Parathyroid adenoma (tissue), 2 donors: ENCODE measurements at regions not wholly inside any gene's neighbourhood (a gene's known extent, or its start where the extent isn't known, plus 50 kb on each side); places are given as distances from the start of the nearest gene placed in this dataset.

Source experiments
- H2AFZ ChIP-seq: fragments of 300-600 bp; sonication (generic); one replicate; pipeline ENCODE4 v1.7.0; 2017; ENCODE audit warnings: antibody characterized with exemption, mild to moderate bottlenecking
- H3K27ac ChIP-seq: fragments of 300-600 bp; sonication (generic); one replicate; pipeline ENCODE4 v1.7.0; 2017
- H3K27me3 ChIP-seq: fragments of 300-600 bp; sonication (generic); one replicate; pipeline ENCODE4 v1.7.0; 2017; ENCODE audit warnings: low read length; ENCODE audit not compliant: control insufficient read depth, insufficient read depth
- H3K36me3 ChIP-seq: fragments of 300-600 bp; sonication (generic); one replicate; pipeline ENCODE4 v1.7.0; 2017; ENCODE audit warnings: low read length; ENCODE audit not compliant: control insufficient read depth, insufficient read depth
- H3K4me1 ChIP-seq: fragments of 300-600 bp; sonication (generic); one replicate; pipeline ENCODE4 v1.7.0; 2017; ENCODE audit warnings: control low read depth
- H3K4me2 ChIP-seq: fragments of 300-600 bp; sonication (generic); one replicate; pipeline ENCODE4 v1.7.0; 2017; ENCODE audit warnings: low read length
- H3K4me3 ChIP-seq: fragments of 300-600 bp; sonication (generic); one replicate; pipeline ENCODE4 v1.7.0; 2017; ENCODE audit warnings: low read depth, low read length
- H3K79me2 ChIP-seq: fragments of 300-600 bp; sonication (generic); one replicate; pipeline ENCODE4 v1.7.0; 2017; ENCODE audit warnings: control low read depth
- H3K9ac ChIP-seq: fragments of 300-600 bp; sonication (generic); one replicate; pipeline ENCODE4 v1.7.0; 2017; ENCODE audit warnings: mild to moderate bottlenecking
- H3K9me3 ChIP-seq: fragments of 300-600 bp; sonication (generic); one replicate; pipeline ENCODE4 v1.7.0; 2017; ENCODE audit warnings: low read length; ENCODE audit not compliant: control insufficient read depth
- TF ChIP-seq, protein P1 (sequence below): fragments of 300-600 bp; sonication (generic); IDR thresholded peaks from one replicate; pipeline ENCODE4 v1.7.0; 2017; ENCODE audit warnings: antibody characterized with exemption, mild to moderate bottlenecking
- donor health status: primary hyperparathyroidism.

DNA sequence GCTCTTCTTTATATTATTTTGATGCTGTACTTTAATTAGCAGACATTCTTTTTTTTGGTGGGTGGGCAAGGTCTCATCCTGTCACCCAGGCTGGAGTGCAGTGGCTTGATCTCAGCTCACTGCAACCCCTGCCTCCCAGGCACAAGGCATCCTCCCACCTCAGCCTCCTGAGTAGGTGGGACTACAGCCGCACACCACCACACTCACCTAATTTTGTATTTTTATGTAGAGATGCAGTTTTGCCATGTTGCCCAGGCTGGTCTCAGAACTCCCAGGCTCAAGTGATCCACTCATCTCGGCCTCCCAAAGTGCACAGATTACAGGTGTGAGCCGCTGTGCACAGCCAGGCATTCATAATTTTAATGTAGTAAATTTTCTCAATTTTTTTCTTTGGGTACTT lies 608.1 kb downstream of the ZNF385D start:
- H3K27ac ChIP-seq = no peak overlapping the region
- no peak overlapping the region for H2AFZ ChIP-seq
- H3K9me3 ChIP-seq = no peaks in the 10 kb centered on the region
- TF ChIP-seq, protein P1, sequence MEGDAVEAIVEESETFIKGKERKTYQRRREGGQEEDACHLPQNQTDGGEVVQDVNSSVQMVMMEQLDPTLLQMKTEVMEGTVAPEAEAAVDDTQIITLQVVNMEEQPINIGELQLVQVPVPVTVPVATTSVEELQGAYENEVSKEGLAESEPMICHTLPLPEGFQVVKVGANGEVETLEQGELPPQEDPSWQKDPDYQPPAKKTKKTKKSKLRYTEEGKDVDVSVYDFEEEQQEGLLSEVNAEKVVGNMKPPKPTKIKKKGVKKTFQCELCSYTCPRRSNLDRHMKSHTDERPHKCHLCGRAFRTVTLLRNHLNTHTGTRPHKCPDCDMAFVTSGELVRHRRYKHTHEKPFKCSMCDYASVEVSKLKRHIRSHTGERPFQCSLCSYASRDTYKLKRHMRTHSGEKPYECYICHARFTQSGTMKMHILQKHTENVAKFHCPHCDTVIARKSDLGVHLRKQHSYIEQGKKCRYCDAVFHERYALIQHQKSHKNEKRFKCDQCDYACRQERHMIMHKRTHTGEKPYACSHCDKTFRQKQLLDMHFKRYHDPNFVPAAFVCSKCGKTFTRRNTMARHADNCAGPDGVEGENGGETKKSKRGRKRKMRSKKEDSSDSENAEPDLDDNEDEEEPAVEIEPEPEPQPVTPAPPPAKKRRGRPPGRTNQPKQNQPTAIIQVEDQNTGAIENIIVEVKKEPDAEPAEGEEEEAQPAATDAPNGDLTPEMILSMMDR = no peak
- no peaks in the 10 kb centered on the region for H3K79me2 ChIP-seq
- H3K4me1 ChIP-seq = no peaks in the 10 kb centered on the region
- no peaks in the 10 kb centered on the region for H3K36me3 ChIP-seq
- H3K4me2 ChIP-seq = no peak overlapping the region
- no peaks in the 10 kb centered on the region for H3K27me3 ChIP-seq
- no peak overlapping the region for H3K4me3 ChIP-seq
- H3K9ac ChIP-seq = no peak overlapping the region

DNA sequence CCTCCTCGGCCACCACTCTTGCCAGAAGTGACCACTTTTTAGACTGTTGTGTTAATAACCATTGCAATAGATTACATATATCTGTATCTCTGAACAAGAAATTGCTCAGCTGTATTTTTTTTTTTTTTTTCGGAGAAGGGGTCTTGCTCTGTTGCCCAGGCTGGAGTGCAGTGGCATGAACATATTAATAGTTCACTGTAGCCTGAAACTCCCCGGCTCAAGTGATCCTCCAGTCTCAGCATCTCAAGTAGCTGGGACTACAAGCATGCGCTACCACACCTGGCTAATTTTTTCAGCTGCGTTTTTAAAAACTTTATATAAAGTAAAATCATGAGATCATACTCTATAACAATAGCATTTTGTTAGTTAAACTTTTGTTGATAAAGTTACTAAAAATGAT lies 609.0 kb downstream of the ZNF385D start:
- Histone ChIP-seq H3K79me2 (no peaks in the 10 kb centered on the region), H3K4me1 (no peaks in the 10 kb centered on the region)
- TF ChIP-seq, protein P1 = no peak

GRCh38 chr3:21140785-21141184 lies 610.2 kb downstream of the ZNF385D start:
- TF ChIP-seq, protein P1 = no peak
- Histone ChIP-seq H3K9me3 (no peaks in the 10 kb centered on the region), H3K27ac (no peak overlapping the region)

More for the DNA sequence above, 609.0 kb downstream of the ZNF385D start:
- H3K36me3 ChIP-seq = no peaks in the 10 kb centered on the region
- H2AFZ ChIP-seq = no peak overlapping the region
- no peak overlapping the region for H3K9ac ChIP-seq
- H3K4me2 ChIP-seq = no peak overlapping the region
- H3K9me3 ChIP-seq = no peaks in the 10 kb centered on the region
- no peak overlapping the region for H3K27ac ChIP-seq
- H3K27me3 ChIP-seq = no peaks in the 10 kb centered on the region
- no peak overlapping the region for H3K4me3 ChIP-seq

DNA sequence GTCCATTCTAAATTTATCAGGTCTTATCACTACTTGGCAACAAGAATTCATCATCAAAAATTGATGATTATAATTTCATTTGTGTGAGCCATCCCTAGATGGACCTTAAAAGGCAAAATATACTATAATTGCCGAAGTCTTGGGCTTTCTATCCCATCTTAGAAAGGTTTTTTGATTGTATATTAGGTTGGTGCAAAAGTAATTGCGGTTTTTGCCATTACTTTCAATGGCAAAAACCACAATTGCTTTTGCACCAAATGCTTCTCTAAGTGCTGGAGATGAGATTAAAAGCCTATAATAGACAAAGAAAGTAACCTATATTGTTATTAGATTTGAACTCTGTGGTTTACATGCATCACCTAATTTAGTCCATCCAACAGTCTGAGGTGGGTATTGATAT lies 612.9 kb downstream of the ZNF385D start:
- H3K4me1 ChIP-seq = no peaks in the 10 kb centered on the region
- H3K4me3 ChIP-seq = no peak overlapping the region
- no peaks in the 10 kb centered on the region for H3K79me2 ChIP-seq
- no peaks in the 10 kb centered on the region for H3K27me3 ChIP-seq
- no peak overlapping the region for H3K4me2 ChIP-seq
- no peak overlapping the region for H2AFZ ChIP-seq
- H3K27ac ChIP-seq = no peak overlapping the region
- H3K9me3 ChIP-seq = no peaks in the 10 kb centered on the region
- TF ChIP-seq, protein P1 = no peak
- H3K36me3 ChIP-seq = no peaks in the 10 kb centered on the region
- H3K9ac ChIP-seq = no peak overlapping the region

More at GRCh38 chr3:21140785-21141184, 610.2 kb downstream of the ZNF385D start:
- Histone ChIP-seq H3K27me3 (no peaks in the 10 kb centered on the region), H3K4me3 (no peak overlapping the region), H2AFZ (no peak overlapping the region), H3K36me3 (no peaks in the 10 kb centered on the region), H3K79me2 (no peaks in the 10 kb centered on the region), H3K4me2 (no peak overlapping the region), H3K9ac (no peak overlapping the region), H3K4me1 (no peaks in the 10 kb centered on the region)

DNA sequence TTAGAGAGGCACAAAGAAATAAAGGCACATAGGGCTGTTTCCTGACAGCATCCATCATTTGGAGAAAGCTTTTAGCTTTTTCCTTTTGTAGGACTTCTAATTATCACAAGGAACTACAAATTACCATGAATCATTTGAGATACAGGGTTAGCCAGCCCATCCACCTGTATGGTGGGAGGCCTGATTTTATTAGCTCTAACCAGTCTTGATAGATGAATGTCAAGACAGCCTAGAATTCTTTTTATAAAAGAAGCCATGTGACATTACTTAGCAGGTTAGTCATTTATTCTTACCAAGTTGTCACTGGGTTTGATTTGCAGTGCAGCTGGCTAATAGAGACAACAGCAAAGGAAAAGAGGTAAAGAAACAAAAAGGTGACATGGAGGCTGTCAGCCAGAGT lies 618.1 kb downstream of the ZNF385D start:
- Histone ChIP-seq H3K4me1 (no peaks in the 10 kb centered on the region), H2AFZ (no peak overlapping the region), H3K36me3 (no peaks in the 10 kb centered on the region), H3K79me2 (no peaks in the 10 kb centered on the region), H3K27ac (no peak overlapping the region), H3K27me3 (no peaks in the 10 kb centered on the region), H3K9me3 (peaks cover 3% of the 10 kb centered on the region), H3K9ac (no peak overlapping the region), H3K4me2 (no peak overlapping the region), H3K4me3 (no peak overlapping the region)
- TF ChIP-seq, protein P1 = no peak
